Head of caudate nucleus (tissue), 42 donors: ENCODE measurements at regions not wholly inside any gene's neighbourhood (a gene's known extent, or its start where the extent isn't known, plus 50 kb on each side); places are given as distances from the start of the nearest gene placed in this dataset.

Experiments
- DNase-seq, 42 donors: peaks; one replicate each; pipeline versions ENCODE4 v3.0.0 to v3.0.0-alpha.2; 2020 to 2021; ENCODE audit warnings: mixed read lengths in 7 of 42
- intact Hi-C: fragments of 100-400 bp; cut with DNase I; formaldehyde crosslinking; loops from one replicate; pipeline ENCODE4 v1.15.0; 2022

DNA sequence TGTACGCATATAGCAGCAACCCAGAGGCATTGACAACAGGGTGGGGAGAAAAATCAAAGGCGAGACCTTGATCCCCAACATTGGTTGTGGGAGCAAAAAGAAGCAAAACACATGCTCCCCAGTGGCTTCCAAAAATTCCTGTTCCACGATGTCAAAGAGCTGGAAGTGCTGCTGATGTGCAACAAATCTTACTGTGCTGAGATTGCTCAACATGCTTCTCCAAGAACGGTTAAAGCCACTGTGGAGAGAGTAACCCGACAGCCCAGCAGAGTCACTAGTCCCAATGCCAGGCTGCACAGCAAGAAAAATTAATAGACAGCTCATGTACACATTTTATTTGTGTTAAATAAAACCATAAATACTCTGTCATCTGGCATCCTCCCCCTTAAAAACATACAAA, 179.9 kb upstream of the PFN2 start:
- intact Hi-C loops: no loop called here
- no peak for DNase-seq

GRCh38 chr3:150149651-150150051, 179.0 kb upstream of the PFN2 start:
- intact Hi-C loops: no loop called here
- no peak for DNase-seq

DNA sequence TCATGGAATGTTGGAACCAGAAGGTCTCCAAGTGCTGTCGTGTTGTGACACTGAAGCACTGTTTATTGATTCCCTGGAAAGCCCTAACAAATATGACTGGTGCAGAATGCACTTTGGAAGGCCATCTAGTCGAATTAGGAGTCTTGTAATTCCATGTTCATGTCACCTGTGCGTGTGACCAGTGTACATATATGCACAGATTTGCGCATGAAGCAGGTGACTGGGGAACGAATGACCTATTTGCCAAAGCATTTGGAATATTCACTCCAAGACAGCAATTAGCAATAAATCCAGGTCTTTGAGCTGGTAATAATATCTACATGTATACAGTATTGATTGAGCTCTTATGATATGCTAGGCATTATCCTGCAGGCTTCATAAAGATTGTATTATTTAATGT, 177.5 kb upstream of the PFN2 start:
- intact Hi-C loops: no loop called here
- DNase-seq: no peak

DNA sequence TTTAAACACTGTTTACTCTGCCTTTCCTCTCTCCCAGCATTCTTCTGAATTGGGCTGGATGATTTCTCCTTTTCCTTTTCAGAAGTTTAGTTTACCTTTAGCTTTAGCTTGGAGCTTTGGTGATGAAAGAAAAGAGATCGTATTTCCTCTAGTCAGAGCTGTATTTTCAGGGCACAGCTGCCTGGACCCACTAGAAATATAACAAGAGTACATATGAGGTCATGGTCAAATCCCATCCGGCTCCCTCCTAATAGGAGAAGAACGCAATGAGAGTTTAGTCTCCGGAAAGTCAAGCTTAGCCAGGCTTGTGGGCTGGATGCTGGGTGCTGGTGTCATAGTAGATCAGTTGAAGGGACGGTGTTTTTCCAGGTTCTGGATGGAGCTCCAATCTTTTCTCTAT, 177.1 kb upstream of the PFN2 start:
- intact Hi-C loops: no loop called here
- no peak for DNase-seq

DNA sequence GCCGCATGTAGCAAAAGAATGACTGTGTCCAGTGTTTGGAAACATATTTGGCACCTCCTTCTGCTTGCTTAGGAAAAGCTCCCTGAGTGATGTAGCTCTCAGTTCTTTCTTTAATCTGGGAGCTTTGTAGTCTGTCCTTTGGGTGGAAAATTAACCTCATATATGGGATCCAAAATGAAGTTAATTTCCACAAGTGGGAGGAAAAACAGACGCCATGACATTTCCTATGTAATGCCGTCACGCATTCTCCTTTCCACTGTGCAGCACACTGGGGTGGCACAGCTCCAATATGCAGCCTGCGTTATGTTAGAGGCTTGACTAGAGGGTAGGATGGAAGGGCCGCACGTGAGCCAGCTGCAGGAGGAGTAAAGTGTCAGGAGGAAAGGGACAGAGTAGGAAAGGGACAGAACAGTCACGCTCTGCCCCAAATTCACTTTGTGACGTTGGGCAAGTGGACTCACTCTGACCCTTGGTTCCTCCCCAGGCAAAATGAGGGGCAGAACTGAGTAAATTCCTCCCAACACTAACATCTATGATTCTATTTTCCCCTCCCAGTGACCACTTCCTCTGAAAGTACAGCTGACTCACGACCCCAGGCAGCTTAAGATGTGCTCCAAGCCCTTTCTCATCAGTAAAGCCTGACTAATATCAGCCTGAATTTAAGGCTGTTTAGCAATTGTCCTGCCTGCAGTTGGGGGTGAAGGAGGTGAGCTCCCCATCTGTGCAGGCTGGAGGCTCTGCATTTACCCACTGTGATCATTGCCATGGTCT, 176.5 kb upstream of the PFN2 start:
- DNase-seq: no peak

DNA sequence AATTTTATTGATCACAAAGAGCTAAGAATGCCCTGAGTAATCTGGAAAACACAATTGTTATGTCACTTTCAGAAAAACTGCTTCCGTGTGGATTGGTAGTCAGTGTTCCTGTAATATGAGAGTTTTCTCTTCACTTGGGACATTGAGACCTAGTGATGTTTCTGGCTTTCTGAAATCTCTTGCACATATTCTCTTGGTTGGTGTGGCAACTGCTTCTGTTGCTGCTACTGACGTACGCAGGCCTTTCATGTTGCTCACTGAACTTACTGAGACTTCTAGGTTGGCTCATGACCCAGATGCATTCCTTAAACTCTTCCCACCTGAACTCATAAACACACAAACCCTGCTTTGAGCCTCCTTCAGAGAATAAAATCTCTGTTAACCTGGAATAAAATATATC, 175.0 kb upstream of the PFN2 start:
- no peak for DNase-seq
- intact Hi-C loops: no loop called here

More for the DNA sequence above, 176.5 kb upstream of the PFN2 start:
- intact Hi-C loops: no loop called here

DNA sequence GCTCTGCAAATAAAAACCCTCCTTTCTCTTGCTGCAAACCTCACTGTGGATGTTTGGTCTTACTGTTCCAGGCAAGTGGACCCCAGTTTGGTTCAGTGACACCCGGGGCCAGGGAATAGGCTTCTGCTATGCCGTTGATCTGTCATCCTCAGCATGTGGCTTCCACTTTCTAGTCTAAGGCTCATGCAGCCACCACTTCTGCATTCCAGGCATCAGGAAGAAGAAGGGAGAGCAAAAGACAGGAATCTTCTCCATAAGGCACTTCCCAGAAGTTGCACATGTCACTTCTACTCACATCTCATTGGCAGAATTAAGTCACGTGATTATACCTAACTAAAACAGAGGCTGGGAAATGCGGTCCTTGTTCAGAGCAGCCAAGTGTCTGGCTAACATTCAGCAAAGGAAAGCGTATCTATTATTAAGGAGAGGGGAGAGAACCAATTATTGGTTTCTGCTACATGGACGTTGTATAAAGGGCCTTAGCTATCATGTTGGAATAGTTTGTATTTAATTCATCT, 173.6 kb upstream of the PFN2 start:
- DNase-seq: no peak
- intact Hi-C loops: no loop called here

- intact Hi-C loops: no loop called here
- DNase-seq: no peak
Observed at GRCh38 chr3:150142936-150143335, 172.2 kb upstream of the PFN2 start.

- no peak for DNase-seq
- intact Hi-C loops: no loop called here
Observed at GRCh38 chr3:150141790-150142326, 171.2 kb upstream of the PFN2 start.

DNA sequence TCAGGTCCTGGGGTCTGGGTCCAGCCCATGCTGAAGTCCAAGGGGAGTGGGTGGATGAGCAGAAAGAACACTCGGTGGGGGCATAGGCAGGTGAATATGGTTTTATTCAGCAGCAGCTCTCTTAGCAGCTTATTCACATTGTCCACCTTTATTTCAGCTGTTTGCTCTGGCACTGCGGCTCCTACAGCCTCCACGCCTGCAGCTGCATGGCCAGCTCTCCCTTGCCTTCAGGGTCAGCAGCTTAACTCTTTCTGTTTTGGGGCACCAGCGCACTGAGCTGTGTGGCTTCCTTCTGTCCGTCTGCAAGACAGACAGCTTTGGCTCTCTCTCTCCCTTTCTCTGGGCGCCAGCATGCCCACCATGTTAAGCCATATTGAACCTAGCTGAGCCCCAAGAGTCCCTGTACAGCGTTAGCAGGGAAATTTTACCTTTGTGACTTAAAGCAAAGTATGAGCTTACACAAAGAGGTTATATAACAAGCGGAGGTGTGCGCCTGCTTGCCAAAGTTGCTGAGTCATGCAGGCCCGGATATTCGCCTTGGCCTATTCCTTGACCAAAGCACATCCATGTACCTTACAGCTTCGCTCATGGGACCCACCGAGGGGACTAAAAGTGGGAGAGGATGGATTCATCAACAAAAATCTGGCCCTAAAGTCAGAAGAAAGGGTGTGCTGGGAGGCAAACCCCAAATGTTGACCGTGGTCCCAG, 170.1 kb upstream of the PFN2 start:
- intact Hi-C loops: no loop called here
- no peak for DNase-seq

DNA sequence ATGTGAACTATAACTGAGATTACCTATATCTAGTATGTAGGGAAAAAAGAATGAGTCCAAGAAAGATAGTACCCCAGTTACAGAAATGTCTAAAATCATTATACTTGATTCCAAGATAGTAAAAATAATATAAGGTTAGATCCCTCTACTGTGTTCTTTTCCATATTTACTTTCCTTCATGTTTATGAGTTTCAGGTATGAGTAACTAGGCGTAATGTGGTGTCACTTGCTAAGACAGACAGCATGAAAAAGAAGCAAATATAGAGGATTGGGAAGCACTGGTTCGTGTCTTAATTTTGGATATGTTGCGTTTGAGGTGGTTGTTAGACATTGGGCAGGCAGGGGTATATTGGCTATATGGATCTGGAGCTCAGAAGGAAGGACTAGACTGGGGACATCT, 168.1 kb upstream of the PFN2 start:
- no peak for DNase-seq
- intact Hi-C loops: no loop called here

- intact Hi-C loops: no loop called here
- DNase-seq: no peak
Observed at GRCh38 chr3:150136242-150136641, 165.5 kb upstream of the PFN2 start.

GRCh38 chr3:150135287-150135721, 164.6 kb upstream of the PFN2 start:
- DNase-seq: no peak
- intact Hi-C loops: no loop called here

GRCh38 chr3:150133293-150133692, 162.6 kb upstream of the PFN2 start:
- intact Hi-C loops: no loop called here
- DNase-seq: no peak

DNA sequence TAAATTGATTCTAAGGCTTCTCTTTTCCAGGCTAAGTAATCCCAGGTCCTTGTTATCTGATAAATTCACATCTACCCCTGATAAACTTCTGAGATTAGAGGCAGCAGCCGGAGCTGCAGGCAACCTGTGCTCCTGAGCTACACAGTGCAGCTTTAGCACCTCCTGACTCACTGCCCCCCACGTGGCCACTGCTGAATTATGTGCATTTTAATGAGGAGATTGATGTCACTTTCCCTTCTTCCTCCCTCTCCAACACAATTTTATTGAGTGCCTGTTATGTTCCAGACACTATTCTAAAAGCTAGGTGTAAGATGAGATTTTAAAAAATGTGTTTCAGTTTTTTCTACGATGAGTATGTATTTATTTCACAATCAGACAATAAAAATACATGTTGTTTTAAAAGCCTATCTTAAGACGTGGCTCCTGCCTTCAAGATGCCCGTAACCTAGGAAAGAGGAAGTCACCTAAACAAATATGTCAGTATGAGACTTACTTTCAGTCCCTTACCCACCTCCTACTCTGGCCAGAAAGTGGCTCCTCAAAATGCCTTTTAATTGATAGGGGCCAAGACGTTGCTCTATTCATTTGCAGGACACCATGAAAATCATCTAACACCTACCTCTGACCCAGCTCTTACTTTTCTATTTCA, 161.5 kb upstream of the PFN2 start:
- DNase-seq: no peak
- intact Hi-C loops: no loop called here

GRCh38 chr3:150131663-150132062, 161.0 kb upstream of the PFN2 start:
- intact Hi-C loops: no loop called here
- no peak for DNase-seq

DNA sequence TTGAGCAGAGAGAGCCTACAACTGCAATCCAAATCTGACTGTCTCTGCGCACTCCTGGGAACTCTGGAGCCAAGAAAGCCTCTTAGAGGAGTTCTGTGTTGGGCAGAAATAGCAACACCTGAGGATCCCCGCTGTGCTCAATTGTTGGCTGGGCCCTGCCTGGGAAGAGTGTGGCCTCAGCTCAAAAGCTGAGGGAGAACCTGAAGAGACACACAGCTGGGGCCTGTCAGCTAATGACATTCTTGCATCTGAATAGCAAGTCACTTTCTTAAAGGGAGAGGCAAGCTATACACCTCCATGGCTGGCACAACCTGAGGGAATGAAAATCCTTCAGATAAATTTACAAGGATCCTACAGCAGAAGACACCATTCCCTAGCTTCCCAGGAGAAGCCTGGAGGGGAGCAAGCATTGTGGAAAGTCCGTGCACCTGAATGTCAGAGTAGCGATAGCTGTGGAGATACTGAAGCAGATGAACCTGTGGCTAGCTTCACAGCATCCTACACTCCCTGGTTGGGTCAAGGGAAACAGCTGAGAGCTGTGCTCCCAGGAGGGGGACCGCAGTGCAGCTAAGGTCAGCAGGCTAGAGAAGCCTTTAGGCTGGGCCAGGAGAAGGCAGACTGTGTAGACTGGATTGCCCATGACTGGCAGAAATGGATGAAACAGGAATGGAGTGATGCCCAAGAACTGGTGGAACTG, 159.9 kb upstream of the PFN2 start:
- no peak for DNase-seq
- intact Hi-C loops: no loop called here

DNA sequence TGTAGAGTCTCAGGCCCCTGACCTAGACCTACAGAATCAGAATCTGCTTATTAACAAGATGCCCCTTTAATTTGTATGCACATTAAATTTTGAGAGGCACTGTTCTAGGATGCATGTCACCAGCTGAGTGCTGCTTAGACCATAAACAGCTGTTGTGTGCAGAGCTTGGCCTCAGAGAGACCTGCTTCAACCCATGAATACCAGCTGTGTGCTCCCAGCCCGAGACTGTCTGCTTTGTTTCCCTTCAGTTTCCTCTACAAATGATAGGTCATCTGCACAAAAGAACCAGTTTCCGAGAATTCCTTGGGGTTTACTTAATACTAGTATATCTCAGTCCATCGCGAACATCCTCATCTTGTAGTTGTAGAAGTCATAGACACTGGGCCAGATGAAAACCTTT, 158.5 kb upstream of the PFN2 start:
- intact Hi-C loops: no loop called here
- no peak for DNase-seq

GRCh38 chr3:150128126-150128525, 157.4 kb upstream of the PFN2 start:
- intact Hi-C loops: no loop called here
- DNase-seq: peak in 32 of 42 donors; percentile 13 to 79 (median 48)
